NCI-H2107 treated with DMSO at 0.1 percent for 48 hours (cell line): ENCODE measurements at regions not wholly inside any gene's neighbourhood (a gene's known extent, or its start where the extent isn't known, plus 50 kb on each side); places are given as distances from the start of the nearest gene placed in this dataset.
"Not testable (repeated sequence)": the region's sequence is repeated elsewhere in the genome, so short reads cannot be mapped to it uniquely, and the experiment has no call there.

Experiments used
- DNase-seq: peaks from one replicate; lab custom pipeline; 2025; ENCODE audit not compliant: unreplicated experiment; lab: John Stamatoyannopoulos, UW

- no peak for DNase-seq
These were observed 325.8 kb upstream of the REG3G start for GRCh38 chr2:78699696-78700095.

- no peak for DNase-seq
These were observed 324.0 kb upstream of the REG3G start for GRCh38 chr2:78701546-78701945.

DNA sequence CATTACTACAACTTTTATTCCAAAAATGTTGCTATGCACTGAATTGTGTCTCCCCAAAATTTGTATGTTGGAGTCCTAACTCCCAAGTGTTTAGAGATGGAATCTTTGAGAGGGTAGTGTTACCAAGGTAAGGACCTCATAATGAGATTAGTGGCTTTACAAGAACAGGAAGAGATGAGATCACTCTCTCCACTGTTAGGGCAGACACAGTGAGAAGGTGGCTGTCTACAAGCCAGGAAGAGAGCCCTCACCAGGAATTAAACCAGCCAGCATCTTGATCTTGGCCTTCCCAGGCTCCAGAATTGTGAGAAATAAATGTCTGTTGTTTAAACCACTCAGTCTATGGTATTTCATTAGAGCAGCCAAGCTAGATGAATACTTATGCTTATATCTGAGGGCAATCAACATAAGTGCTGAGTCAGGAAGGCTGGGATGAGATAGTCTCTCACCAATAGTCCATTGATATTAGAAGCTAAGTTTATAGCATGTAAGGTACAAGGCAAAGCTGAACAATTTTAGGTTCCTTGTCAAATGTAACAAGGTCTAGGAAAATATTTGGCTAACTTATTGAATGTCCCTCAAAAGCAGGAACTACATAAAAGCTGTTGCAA is 317.6 kb upstream of the REG3G start:
- DNase-seq, result no peak

DNA sequence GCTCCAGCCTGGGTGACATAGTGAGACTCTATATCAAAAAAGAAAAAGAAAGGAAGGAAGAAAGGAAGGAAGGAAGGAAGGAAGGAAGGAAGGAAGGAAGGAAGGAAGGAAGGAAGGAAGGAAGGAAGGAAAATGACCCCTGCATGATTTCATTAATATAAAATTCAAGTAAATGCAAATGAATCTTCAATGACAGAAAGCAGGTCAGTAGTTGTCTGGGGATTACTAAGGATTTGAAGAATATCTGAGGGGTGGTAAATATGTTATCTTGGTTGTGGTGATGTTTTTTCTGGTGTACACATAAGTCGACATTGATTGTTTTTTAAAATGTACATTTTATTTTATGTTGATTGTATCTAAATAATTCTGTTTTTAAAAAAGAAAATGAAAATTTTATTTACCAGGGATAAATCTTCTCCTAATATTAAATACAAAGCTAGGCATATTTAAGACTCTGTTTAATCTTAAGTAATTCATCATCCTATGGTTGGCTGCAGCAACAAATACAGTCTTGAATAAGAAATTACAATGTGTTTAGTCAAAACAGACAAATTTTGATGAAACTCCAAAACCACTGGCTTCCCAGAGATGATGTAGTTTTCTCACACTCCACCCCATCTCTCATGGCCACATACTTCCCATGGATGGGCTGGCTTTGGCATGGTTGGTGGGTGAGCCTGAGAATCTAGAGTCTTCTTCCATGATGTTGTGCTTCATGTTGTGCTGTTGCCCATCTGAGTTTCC is 314.7 kb upstream of the REG3G start:
- no peak for DNase-seq

DNA sequence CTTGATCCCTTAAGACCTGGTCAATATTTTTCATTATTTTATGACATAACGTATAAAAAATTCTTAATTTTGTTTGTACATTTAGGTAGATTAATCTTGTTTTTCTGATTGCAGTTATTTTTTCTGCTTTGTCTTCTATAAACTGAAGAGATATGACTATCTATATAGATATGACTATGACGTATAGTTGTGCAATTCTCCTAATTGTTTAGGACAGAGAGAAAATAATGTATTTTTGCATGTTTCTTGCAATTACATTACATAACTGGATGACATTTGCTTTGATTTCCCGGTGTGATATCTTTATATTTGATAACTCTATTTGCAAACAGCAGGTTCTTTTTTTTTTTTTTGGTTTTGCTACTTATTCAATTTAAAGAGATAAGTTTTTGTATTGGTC is 310.2 kb upstream of the REG3G start:
- DNase-seq, result no peak

DNA sequence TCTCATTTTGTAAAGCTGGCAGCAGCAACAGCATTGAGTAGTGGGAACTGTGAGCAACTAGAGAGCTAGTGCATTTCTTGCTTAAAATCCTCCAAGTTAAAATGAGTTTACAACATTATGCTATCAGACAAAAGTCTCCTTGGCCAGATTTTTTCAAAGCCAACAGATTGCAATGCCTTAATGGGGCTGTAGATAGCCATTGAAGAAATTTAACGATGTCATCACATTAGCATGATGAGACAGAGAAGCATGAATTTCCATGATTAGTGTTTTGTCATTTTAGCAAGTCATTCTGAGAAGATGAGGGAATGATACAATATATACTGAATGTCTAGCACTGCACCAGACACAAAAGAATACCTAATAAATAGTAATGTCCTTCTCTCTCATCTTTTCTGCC is 307.5 kb upstream of the REG3G start:
- no peak for DNase-seq

- DNase-seq, result no peak
These were observed 307.0 kb upstream of the REG3G start for GRCh38 chr2:78718473-78718872.

DNA sequence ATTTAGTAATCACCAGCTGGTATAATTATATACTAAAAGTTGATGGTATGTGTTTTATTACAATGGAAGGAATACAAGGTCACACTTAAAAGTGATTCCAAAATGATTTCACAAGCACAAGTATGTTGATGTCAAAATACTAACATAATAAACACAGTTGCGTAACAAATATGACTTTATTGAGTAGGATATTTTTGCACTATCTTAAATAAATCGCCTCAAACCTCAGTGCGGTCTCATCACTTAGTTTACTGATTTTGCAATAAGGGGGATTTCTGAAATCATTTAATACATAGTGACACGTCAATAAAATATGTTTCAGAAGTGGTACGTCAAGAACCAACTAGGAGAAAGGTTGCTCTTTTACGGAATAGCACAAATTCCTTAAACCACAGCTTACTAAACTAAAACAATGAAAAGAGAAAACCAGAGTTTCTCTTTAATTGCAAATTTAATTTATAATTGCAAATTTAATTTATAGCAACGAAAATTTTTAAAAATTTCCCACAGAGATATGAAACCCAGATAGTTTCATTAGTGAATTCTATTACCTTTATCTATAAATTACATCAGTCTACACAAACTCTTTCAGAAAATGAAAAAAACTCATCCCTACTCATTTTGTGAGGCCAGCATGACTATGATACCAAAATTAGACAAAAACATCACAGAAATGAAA is 304.0 kb upstream of the REG3G start:
- DNase-seq, result no peak

DNA sequence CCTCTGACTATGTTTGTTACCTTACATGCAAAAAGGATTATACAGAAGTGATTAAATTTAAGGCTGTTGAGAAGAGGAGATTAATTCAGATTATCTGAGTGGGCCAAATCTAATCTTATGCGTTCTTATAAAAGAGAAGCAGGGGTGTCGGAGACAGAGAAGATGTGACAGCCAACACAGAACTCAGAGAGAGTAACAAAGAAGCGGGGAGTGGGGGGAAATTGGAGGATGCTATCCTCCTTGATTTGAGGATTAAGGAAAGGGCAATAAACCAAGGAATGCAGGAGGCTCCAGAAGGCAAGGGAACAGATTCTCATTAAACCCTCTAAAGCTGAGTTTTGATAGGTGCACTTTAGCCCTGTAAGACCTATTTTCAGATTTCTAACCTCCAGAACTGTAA is 291.3 kb upstream of the REG3G start:
- no peak for DNase-seq

GRCh38 chr2:78739282-78739681 is 286.2 kb upstream of the REG3G start:
- DNase-seq, result no peak

DNA sequence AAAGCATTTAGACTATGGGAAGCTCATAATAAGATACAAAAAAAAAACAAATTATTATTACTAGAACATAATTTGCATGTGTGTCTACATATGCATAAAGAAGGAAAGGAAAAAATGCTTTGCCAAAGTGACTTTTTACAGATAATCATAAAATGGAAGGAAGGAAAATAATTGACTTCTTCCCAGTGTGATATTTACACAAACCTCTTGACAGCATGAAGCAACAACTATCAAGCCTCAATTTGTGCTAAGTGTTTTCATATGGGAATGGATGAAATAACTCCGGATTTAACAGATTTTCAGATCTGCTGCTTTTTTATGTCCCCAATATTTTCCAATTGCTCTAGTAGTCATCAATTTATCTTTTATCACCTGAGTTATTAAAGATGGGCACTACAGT is 275.9 kb upstream of the REG3G start:
- DNase-seq, result no peak

- DNase-seq, result no peak
These were observed 275.3 kb upstream of the REG3G start for GRCh38 chr2:78750219-78750618.

- no peak for DNase-seq
These were observed 270.6 kb upstream of the REG3G start for GRCh38 chr2:78754930-78755329.

DNA sequence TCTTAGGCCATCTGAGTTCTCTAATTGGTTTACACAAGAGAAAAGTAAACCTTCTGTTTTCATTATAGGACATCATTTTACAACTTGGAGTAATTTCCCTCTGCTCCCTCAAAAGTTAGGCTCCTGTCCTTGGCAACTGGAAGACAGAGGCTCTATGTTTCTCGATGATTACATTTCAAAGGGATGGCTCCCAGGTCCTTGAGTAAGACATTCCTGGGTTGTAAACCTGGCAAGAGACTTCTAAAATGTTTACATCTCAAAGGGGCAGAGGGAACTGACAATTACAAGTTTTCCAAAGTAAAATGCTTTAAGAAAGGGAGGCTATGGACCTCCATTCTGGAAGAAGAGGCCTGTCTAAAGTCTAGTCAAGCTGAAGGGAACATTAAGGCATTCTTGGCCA is 268.3 kb upstream of the REG3G start:
- no peak for DNase-seq

GRCh38 chr2:78757640-78758039 is 267.9 kb upstream of the REG3G start:
- DNase-seq, result no peak

DNA sequence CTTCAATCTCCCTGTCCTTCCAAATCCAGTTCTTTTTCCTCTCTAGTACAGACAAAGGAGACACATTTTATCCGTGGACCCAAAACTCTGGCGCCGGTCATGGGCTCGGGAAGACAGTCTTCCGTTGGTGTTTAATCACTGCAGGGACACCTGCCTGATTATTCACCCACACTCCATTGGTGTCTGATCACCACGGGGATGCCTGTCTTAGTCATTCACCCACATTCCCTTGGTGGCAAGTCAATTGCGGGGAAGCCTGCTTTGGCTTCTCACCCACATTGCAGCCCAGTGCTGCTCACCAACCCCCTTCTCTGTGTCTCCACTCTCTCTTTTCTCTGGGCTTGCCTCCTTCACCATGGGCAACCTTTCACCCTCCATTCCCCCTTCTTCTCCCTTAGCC is 266.7 kb upstream of the REG3G start:
- DNase-seq, result not testable (repeated sequence)

DNA sequence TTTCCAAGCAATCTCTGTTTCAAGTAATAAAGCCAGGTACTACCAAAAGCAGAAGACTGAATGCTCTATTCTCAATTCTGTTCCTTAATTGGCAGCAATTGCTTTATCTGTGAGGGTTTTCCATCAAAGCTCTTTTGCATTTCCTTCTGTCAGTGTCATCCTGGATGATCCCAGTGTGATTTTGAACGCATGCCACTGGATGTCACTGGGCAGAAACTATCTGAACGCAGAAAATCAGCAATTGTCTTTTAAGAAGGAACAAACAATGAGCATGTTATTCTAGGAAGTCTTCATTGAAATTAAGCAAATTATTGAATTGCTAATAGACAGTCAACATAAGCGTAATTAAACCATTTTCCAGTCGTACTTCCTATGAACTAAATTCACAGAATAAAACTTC is 259.0 kb upstream of the REG3G start:
- DNase-seq, result no peak

DNA sequence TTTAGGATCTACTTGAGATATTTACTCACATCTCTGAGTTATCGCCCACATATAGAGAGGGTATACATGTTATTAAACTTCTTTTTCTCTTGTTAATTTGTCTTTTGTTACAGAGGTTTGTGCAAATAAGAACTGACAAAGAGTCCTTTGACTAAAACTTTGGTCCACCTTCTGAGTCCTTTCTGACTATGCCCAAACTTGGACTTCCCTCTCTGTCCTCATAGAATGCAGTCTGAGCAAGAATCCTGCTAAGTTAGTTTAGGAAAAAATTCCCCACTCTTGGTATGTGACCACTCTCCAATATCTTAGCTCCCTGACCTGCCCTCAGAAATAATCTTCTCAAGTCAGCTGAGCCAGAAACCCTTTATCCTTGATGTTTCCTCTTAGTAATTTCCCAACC is 257.5 kb upstream of the REG3G start:
- no peak for DNase-seq

- DNase-seq, result no peak
These were observed 250.2 kb upstream of the REG3G start for GRCh38 chr2:78775291-78775690.

DNA sequence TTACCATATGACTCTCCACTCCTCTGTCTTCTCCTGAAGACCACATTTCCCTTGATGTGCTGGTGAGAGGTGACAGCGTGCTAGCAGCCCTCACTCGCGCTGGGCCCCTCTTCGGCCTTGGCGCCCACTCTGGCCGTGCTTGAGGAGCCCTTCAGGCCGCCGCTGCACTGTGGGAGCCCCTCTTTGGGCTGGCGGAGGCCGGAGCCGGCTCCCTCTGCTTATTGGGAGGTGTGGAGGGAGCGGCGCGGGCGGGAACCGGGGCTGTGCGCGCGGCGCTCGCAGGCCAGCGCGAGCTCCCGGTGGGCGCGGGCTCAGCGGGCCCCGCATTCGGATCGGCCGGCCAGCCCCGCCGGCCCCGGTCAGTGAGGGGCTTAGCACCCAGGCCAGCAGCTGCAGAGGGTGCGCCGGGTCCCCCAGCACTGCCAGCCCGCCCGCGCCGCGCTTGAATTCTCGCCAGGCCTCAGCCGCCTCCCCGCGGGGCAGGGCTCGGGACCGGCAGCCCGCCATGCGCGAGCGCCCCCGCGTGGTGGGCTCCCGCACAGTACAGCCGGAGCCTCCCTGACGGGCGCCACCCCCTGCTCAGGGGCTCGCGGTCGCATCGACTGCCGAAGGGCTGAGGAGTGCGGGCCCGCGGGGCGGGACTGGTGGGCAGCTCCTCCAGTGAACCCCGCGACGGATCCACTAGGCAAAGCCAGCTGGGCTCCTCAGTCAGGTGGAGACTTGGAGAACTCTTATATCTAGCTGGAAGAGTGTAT is 246.6 kb upstream of the REG3G start:
- no peak for DNase-seq

- DNase-seq, result no peak
These were observed 245.7 kb upstream of the REG3G start for GRCh38 chr2:78779761-78780160.

DNA sequence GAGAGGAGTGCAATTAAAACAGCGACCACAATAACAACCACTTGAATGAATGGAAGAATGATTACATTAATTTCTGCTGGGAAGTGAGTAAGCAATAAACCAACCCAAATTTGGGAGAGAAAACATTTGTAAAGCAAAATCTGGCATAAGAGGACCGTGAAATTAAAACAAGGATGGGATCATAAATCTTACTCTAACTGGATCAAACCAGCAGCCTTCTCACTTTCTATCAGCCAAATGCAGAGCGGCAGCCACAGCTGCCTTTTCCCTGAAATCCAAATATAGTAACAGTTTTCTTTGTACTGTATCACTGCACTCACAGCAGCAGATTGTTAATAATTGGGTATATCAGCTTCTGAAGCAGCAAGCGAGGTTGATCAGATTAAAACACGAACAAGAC is 245.2 kb upstream of the REG3G start:
- peak; percentile 0 for DNase-seq
